ELR (cell line): ENCODE measurements at regions not wholly inside any gene's neighbourhood (a gene's known extent, or its start where the extent isn't known, plus 50 kb on each side); places are given as distances from the start of the nearest gene placed in this dataset.
A peak's percentile ranks its signal among the peaks of the same experiment; 100 is the strongest.

Experiments
- DNase-seq: peaks from one replicate; pipeline ENCODE4 v3.0.0-alpha.2; 2015; ENCODE audit warnings: low read depth

DNA sequence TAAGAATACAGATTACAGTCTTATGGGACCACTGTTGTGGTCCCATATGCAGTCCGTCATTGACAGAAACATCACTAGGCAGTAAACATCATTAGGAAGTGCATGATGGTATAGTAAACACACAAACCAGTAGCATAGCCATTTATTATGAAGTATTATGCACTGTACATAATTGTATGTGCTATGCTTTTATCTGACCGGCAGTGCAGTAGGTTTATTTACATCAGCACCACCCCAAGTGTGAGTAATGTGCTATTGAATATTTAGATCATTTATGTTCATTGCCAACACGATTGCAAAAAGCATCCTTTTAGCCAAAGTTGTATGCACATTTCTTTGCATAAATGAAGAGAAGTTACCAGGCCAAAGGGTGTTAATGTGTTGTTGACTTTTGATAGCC, 531.6 kb upstream of the TBX3 start:
- DNase-seq = no peak

DNA sequence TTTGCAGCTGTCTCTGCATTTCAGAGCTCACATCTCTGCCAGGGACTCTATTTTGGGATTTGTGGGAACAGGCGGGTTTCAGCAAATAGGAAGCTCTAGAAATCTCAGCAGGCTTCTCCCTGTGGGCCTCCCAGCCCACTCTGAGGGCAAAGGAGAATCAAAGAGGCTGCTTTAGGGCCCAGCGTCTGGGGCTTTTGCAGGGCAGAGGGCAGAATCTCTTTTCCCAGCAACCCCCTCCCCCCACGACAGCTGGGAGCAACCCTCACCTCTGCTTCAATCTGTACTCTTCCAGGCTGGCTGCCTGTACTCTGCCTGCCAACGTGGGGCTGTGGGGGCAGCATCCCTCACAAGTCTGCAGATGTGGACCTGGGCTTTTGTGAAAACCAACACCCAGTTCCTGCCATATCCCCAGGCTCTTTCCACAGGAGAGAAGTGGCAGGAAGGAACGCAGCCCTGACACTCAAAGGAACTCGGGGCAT, 529.6 kb upstream of the TBX3 start:
- no peak for DNase-seq

DNA sequence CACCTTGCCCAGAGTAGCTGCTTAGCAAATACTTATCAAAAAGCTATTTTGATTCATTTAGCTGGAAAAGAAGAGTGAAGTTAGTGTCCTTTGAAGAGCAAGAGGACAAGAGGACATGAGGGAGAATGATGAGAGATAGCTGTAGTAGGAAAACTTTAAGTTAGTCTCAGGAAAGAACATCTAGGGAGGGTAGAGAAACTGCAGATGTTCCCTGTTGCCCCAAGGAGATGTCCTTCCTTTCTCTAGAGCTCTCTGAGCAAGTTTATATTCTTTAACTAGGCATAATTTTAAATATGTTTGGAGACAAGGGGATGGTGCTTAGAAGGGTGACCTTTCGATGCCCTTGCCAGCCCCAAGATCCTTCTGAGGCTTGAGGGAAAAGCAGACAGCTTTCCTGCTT, 529.1 kb upstream of the TBX3 start:
- no peak for DNase-seq

DNA sequence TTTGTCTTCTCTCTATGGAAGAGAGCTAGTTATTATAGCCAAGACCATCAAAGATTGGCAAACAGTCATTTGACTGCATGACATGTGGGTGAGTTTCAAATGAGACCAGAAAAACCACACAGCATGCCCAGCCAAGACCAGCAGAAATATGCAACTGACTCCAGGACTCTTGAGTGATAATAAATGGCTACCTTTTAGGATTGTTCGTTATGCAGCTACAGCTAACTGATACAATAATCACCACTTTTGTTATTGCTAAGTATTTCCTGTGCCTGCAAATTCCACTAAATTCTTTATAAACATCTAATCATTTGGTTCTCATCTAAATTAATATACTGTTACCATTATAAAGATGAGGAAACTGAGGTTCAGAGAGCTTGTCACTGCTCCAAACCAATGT, 528.4 kb upstream of the TBX3 start:
- DNase-seq = no peak

DNA sequence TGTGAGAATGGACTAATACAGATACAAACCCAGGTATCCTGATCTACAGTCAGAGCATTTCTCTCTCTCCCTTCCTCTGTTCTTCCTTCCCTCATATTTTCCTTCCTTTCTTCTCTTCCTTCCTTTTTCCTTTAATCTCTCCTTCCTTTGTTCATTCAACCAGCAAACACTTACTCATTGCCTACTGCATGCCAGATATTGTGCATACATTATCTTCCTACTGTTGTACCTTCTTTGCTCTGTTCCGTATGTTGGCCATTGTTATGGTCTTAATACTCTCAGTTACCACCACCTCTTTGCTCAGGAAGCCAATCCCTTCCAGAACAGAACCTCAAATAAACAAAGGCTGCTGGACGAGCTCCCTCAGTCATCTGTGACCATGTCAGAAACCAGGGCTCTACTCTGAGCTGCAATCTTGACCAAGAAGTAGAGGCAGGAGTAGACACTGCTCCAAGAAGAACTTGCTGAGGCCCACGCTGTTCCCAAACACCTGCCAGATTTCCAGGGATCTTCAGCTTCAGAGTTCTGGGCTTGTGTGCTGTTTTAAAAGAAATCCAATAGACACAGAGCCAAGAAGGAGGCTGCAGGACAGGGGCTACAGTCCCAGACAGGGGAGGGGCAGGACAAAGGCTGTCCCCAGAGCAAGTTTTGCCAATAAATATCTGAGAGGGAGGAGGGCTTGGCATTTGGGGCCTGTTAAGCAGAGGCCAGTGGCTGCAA, 526.7 kb upstream of the TBX3 start:
- DNase-seq = no peak

DNA sequence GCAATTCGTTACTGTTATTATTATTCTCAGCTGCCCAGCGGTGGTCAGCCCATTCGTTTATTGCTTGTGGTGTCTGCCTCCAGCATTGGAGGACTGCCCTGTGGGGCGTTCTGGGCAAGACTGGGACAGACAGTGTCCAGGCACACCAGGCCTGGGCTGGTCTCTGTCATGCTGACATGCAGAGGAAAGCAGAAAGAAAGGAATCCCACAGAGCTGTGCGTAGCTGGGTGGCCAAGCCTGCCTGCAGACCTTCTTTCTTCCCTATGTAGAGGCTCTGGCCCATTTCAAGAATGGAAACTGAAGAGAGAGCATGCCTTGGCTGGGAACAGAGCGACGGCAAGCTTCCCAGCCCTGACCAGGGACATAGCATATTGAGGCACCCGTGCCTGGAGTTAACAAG, 525.3 kb upstream of the TBX3 start:
- no peak for DNase-seq

DNA sequence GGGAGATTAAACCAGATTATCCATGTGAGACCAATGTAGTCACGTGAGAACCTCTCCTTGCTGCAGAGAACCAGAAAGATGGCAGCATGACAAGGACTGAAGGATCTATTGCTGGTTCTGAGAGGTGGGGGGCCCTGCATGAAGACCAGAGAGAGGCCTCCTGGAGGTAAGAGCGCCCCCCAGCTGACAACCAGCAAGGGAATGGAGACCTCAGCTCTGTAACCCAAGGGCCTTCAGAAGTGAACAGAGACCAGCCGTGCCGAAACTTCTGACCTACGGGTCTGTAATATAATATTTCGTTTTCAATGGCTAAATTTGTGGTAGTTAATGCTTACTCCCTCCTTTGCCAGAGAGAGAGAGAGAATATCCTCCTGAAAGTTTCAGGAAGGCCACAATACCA, 524.1 kb upstream of the TBX3 start:
- DNase-seq = no peak

DNA sequence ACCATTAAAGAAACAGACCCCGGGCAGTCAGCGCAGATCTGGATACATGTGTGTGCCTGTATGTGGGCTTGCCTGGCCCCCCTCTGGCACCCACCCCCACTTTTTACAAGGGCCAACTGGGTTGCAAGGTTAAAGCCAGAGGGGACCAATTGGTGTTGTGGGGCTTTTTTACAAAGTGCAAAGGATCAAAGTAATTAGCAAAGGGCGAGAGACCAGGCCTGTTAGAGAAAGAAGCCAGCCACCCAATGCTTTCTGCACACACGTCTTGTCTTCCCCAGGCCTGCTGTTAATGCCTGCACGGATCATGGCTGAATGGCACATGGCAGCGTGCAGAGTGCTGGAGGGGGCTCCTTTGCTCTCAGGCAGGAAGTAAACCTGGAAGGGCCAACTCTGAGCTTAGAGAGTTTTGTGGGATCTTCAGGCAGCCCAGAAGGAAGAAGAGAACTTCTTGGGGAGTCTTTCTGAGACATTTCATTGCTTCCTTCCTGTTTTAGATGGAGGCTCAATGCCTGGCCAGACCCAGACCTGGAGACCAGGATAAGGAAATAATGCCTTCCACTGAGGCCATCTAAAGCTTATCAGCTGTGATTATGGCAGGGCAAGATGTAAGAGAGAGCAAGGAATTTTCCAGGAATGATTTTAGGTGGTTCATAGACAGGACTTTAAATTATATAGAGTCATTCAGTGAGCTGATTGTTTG, 523.4 kb upstream of the TBX3 start:
- DNase-seq = no peak

DNA sequence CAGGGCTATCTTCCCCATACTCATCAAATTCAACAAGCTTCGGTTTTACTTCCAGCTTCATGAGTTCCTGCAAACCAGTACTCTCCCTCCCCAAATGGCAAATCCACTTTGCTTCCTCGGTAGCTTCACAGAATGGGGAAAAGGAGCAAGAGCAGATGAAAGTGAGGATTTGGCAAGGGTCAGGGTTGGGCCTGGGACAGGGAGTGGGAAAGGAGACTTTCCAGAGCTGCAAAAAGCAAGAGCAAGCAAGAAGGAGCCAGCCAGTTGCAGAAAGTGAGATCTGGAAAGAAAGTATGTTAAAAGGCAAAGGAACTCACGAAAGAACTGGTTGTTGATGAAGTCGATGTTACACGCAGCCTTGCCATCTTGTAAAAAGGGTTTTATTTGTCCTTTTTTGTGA, 522.8 kb upstream of the TBX3 start:
- DNase-seq = no peak

DNA sequence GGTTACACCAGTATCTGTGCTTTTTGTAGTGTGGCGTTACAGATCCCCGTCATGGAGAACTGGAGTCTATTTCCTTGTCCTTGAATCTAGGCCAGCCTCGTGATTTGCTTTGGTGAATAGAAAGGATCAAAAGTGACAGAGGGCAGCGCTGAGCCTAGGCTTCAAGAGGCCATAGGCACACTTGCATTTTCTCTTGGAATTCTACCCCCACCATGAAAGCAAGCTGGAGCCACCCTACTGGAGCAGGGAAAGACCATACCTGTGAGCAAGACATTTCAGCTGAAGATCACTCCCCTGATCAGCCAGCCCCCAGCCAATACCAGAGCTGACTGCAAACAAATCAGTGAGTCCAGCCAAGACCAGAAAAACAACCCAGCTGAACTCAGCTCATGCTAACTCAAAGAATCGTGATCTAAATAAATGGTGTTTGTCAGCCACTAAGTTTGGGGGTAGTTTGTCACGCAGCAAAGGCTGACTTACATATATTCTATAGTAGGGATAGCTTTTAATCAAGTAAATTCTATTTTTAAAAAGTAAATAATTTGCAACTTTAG, 521.9 kb upstream of the TBX3 start:
- DNase-seq = no peak

DNA sequence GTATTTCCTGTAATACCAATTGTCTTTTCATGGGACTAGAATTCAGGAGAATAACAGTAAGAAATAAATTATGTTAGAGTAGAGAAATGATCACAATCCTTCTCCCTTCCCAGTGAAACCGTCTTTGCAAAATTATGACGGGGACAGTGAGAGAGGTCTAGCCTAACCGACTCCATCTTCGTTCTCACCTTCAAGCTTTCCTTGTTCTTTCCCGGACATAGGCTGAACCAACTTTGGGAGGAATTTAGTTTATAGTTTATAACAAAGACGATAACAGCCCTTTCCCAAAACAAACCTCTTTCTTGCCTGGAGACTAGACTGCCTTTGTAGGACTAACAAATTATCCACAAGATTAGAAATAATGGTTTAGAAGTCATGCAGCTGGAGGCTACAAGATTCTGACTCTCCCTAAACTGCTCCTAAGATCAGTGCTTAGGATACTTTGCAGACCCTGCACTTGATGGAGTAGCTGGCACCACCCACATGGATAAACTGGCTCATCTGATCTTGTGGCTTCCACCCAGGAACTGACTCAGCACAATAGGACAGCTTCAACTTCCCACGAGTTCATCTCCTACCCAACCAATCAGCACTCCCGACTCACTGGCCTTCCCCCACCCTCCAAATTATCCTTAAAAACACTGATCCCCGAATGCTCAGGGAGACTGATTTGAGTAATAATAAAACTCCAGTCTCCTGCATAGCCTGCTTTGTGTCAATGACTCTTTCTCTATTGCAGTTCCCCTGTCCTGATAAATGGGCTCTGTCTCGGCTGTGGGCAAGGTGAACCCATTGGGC, 521.2 kb upstream of the TBX3 start:
- DNase-seq = peak; percentile 58

DNA sequence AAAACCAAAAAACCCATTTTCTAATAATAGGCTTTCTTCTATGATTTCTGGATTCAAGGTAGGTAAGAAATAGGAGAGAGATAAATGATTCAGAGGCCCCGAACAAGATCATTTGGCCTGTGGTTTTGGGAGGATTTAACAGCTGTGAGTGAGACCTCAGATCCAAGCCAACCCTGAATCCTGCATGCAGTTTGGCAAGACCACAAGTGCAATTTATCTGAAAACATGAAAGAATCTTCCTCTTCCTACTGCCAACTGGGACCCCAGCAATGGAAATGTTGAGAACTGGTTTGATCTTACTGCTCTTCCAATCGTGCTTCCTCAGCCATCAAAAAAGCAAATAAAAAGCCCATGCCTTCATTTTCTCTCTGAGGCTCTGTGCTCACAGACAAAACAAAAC, 519.7 kb upstream of the TBX3 start:
- no peak for DNase-seq

DNA sequence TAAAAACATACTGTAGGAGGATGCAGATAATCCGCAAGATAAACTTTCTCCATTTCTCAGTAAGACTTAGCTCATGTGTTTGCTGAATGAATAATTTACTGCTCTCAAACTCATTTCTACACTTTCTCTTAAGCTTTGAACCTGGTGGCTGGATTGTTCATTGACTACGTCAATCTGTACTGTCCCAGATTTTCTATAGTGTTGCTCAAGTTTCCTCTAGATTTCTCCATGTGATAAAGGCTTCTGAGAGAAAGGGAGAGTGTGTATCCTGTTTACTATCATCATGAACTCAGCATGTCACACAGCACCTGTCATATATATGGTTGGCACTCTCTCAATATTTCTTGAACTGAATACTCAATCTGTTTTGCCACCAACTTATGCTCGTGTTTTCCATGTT, 518.0 kb upstream of the TBX3 start:
- DNase-seq = no peak

DNA sequence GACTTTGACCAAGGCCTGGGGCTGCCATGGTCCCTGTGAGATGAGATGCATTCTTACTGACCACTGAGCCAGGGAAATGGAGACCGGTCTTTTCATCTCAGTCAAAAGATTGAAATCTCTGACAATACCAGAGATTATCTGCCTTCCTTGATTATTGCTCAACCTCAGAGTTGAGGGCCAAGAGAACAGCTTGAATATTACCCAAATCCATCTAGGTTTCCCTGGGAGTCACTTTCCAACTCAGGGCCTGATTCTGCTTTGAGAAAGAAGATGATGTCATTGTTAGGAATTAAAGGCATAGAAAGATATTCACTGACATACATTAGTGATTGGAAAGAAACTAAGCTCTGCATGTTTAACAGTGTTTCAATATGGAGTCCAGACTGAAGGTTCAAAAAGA, 515.9 kb upstream of the TBX3 start:
- DNase-seq = no peak

DNA sequence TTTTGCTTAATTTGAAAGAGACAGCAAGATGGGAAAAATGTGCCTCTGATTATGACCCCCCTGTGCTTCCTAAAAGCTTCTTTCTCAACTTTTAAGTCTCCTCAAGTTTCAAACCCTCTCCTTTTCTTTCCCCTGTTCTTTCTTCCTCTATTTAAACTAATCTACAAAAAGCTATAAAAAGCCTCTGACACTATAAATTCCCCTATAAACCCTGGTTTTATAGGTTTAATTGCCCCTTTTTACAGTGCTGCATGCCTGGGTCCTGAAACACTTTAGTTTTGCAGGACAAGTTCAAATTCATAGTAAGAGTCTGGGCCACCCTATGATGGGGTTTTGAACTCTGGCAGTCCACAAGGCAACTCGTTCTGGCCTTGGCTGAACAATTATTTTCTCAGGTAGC, 510.9 kb upstream of the TBX3 start:
- DNase-seq = no peak

DNA sequence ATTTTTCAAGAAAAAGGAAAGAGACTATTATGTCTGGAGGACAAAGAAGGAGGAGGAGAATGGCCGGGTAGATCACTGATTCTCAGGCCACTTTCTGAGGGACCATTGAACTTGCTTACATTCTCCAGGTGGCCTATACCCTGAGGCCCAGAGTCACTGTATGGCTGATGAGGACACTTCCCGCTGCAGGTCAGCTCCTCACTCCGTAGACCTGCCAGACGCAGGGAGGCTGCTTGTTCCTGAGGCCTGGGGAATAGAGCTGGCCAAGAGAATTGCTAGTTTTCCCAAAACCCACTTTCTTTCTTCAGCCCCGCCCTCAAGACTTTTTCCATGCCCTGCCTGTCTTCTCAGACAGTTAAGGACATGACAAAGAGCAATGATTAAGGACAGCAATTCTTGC, 510.5 kb upstream of the TBX3 start:
- DNase-seq = no peak

DNA sequence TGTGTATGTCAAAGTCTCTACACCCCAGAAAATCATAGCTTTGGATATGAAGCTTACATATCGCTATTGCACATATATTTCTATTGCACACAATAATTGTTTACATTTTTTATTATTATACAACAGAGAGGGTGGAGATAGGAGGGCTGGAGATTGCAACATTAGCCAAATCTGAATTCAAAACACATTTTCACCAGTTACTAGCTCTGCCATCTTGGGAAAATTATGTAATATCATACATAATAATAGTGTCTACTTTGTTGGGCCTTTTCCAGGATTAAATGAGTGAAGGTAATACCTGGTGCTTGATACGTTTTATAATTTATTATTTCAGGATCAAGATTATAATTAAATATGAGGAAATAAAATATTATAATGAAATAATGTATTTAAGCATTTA, 507.4 kb upstream of the TBX3 start:
- no peak for DNase-seq

DNA sequence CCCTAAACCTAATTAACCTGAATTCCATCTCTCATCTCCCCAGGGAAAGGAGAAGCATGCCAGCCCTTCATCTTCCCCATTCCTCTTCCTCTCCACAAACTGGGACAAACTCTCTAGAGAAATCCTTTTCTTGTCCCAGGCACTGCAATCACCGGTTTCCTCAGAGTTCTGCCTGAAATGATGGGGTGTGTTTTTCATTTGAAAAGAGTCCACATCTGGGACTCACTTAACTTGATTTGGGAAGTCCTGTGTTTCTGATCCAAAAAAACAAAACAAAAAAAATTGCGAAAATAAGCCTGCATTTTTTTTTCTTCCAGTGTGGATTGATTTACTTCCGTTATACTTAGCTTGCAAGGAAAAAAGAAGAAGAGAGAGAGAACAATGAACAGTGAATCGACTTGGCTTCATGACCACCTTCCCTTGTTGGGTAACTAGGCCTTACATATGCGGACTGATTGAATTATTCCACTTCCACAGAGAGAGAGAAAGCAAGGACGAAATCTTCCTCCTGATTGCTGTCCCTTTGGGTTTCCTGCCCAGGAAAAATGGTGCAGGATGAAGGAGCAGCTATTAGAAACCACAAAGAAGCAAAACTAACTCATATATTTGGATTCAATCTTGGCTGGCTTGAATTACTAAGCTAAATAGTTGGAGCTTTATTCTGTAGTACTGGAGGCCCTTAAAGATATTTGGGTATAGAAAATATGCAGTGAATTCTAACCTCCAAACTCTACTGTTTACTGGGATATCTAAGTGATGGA, 506.2 kb upstream of the TBX3 start:
- no peak for DNase-seq

DNA sequence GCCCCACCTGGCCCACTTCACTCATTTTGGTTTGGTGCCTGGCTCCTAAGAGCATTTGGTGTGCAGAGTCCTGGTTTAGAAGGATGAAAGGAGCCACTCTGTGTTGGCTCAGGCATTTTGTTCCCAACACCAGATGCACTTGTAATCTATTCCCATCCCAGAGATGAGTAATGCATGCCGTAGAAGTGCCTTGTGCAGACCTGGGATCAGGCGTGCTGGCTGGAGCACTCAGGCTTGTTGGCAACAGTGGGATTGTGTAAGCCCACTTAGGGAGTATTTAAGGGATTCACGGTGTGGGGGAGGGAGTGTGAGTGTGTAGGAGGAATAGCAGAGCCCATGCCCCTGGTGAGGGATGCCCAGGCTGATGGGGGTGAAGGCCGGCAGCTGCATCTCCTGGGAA, 501.5 kb upstream of the TBX3 start:
- no peak for DNase-seq

DNA sequence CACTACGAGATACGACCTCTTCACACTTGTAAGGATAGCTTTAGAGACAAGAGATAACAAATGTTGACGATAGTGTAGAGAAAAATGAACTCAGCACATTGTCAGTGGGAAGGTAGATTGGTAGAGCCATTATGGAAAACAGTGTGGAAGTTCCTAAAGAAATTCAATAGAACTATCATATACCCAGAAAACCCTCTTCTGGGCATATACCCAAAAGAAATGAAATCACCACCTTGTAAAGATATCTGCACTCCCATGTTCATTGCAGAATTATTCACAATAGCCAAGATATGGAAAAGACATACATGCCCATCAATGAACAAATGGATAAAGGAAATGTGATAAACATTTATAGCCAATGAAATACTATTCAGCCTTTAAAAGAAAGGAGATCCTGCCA, 499.8 kb upstream of the TBX3 start:
- no peak for DNase-seq

DNA sequence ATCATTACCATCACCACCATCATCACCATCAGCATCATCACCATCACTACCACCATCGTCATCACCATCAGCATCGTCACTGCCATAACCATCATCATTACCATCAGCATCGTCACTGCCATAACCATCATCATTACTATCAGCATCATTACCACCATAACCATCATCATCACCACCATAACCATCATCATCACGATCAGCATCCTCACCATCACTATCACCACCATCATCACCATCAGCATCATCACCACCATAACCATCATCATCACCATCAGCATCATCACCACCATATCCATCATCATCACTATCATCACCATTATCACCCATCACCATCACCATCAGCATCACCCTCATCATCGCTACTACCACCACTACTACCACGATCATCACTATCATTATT, 493.9 kb upstream of the TBX3 start:
- DNase-seq = no peak

DNA sequence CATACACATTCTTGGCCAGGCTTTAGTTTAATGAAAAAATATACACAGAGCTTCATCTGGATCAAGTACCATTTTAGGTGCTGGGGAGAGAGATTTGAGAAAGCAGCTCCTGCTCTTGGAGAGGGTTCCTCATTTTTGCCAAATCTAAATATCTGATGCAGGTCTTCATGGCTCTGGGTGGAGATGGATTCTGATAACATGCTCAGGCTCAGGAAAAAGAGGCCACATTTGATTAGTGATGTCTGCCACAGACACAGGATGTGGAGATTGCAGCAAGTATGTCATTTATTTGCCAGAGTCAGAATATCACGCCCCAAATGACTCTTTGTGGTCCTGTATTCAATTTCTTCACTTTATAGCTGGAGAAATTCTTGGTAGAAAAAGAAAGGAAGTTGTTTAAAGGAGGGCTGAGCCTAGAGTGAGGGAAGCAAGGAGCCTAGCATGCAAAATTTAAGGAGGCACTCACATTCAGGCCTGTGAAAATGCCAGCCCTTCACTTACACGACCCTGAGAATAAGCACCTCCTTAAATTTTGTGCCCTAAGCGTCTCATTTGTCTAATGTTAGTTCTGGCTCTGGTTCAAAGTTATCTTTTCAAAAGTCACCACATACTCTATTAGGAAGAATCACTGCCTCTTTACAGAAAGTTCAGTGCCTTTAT, 492.9 kb upstream of the TBX3 start:
- no peak for DNase-seq
